22Rv1 (cell line): ENCODE measurements at regions not wholly inside any gene's neighbourhood (a gene's known extent, or its start where the extent isn't known, plus 50 kb on each side); places are given as distances from the start of the nearest gene placed in this dataset.

Source experiments
- ZFX ChIP-seq: fragments of 450-650 bp; IDR thresholded peaks from 2 replicates; pipeline ENCODE4 v1.6.1; 2017; ENCODE audit warnings: antibody characterized with exemption, borderline replicate concordance
- TF ChIP-seq, protein P1 (sequence below): fragments of 450-650 bp; IDR thresholded peaks from 2 replicates; pipeline ENCODE4 v1.5.1; 2017; ENCODE audit warnings: mild to moderate bottlenecking

DNA sequence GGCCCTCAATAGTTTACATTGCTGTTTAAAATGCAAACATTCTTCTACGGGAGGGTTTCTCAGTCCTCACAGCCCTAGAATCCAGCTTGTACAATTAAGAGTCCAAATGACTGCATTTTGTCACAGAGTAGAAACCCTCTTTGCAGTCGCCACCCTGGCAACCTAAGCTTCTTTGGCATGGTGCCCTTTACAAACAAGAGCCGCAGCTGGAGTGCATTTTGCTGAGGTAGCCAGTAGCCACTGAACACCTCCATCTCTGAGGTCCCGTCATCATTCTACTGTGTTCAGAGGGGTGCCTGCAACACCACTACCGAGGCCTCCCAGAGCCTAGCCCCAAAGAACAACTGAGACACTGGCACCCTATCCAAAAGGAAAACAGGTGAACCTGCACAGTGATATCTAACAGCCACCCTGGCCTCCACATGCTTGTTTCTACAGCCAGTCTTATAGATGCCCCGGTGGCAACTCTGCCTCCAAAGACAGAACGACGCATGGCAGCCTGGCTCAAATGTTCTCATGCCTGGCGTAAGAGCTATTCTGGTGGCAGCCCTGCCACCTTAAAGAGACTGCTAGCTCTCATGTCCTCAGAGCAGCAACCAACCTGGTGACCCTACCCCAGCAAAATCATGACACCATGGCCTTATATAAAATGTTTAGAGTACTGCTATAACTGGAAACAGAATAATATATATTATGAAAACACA is 801.9 kb downstream of the TECRL start:
- TF ChIP-seq, protein P1, sequence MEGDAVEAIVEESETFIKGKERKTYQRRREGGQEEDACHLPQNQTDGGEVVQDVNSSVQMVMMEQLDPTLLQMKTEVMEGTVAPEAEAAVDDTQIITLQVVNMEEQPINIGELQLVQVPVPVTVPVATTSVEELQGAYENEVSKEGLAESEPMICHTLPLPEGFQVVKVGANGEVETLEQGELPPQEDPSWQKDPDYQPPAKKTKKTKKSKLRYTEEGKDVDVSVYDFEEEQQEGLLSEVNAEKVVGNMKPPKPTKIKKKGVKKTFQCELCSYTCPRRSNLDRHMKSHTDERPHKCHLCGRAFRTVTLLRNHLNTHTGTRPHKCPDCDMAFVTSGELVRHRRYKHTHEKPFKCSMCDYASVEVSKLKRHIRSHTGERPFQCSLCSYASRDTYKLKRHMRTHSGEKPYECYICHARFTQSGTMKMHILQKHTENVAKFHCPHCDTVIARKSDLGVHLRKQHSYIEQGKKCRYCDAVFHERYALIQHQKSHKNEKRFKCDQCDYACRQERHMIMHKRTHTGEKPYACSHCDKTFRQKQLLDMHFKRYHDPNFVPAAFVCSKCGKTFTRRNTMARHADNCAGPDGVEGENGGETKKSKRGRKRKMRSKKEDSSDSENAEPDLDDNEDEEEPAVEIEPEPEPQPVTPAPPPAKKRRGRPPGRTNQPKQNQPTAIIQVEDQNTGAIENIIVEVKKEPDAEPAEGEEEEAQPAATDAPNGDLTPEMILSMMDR = no peak
- TF ChIP-seq ZFX = no peak
